Brain microvascular endothelial cell (primary cell): ENCODE measurements at regions not wholly inside any gene's neighbourhood (a gene's known extent, or its start where the extent isn't known, plus 50 kb on each side); places are given as distances from the start of the nearest gene placed in this dataset.

ENCODE experiments used
- DNase-seq: peaks from one replicate; pipeline ENCODE4 v3.0.0-alpha.2; 2020
- H3K27ac ChIP-seq: fragments of 250-450 bp; sonication (Bioruptor Pico); 2 replicates; pipeline ENCODE4 v1.5.1; 2020; ENCODE audit warnings: mild to moderate bottlenecking, moderate library complexity
- H3K27me3 ChIP-seq: fragments of 250-450 bp; sonication (Bioruptor Pico); replicated peaks from 2 replicates; pipeline ENCODE4 v1.5.1; 2020; ENCODE audit warnings: mild to moderate bottlenecking
- H3K36me3 ChIP-seq: fragments of 250-450 bp; sonication (Bioruptor Pico); replicated peaks from 2 replicates; pipeline ENCODE4 v1.5.1; 2020; ENCODE audit warnings: mild to moderate bottlenecking
- H3K4me3 ChIP-seq: 2 replicates; pipeline ENCODE4 v1.5.1; 2011; ENCODE audit warnings: low read depth, mild to moderate bottlenecking, control low read depth, low read length, moderate library complexity
- CTCF ChIP-seq: IDR thresholded peaks from 2 replicates; pipeline ENCODE4 v1.5.1; 2011; ENCODE audit warnings: low read depth, mild to moderate bottlenecking, moderate library complexity, low read length, control low read depth, inconsistent platforms; ENCODE audit errors: missing control alignments
- in situ Hi-C: cut with HindIII; loops from 2 replicates; pipeline ENCODE4 v1.10.0; 2017; ENCODE audit warnings: low sequenced_read_pairs, low pct_ligation_motif_present

- Histone ChIP-seq H3K36me3 (no peaks in the 10 kb centered on the region), H3K27me3 (no peaks in the 10 kb centered on the region), H3K27ac (no peak overlapping the region), H3K4me3 (no peak overlapping the region)
- TF ChIP-seq CTCF = no peak
- in situ Hi-C loops = no loop called here
- DNase-seq = no peak
These were observed 477.2 kb upstream of the CFAP20DC start for GRCh38 chr3:59526999-59527398.

GRCh38 chr3:59522550-59522949 lies 472.7 kb upstream of the CFAP20DC start:
- Histone ChIP-seq H3K27ac (no peak overlapping the region), H3K4me3 (no peak overlapping the region), H3K27me3 (no peaks in the 10 kb centered on the region), H3K36me3 (no peaks in the 10 kb centered on the region)
- no peak for DNase-seq
- TF ChIP-seq CTCF = no peak
- in situ Hi-C loops = no loop called here

GRCh38 chr3:59519094-59519493 lies 469.3 kb upstream of the CFAP20DC start:
- Histone ChIP-seq H3K27me3 (no peaks in the 10 kb centered on the region), H3K4me3 (no peak overlapping the region), H3K27ac (no peak overlapping the region), H3K36me3 (no peaks in the 10 kb centered on the region)
- in situ Hi-C loops = no loop called here
- DNase-seq = no peak
- no peak for TF ChIP-seq CTCF

- no peak for TF ChIP-seq CTCF
- in situ Hi-C loops = no loop called here
- Histone ChIP-seq H3K36me3 (no peaks in the 10 kb centered on the region), H3K4me3 (no peak overlapping the region), H3K27ac (no peak overlapping the region), H3K27me3 (no peaks in the 10 kb centered on the region)
- DNase-seq = no peak
These were observed 468.6 kb upstream of the CFAP20DC start for GRCh38 chr3:59518283-59519055.

GRCh38 chr3:59517388-59517787 lies 467.6 kb upstream of the CFAP20DC start:
- no peak for DNase-seq
- no peak overlapping the region for H3K27ac ChIP-seq
- in situ Hi-C loops = no loop called here

More at GRCh38 chr3:59517388-59517787, 467.6 kb upstream of the CFAP20DC start:
- TF ChIP-seq CTCF = no peak
- Histone ChIP-seq H3K36me3 (no peaks in the 10 kb centered on the region), H3K27me3 (no peaks in the 10 kb centered on the region), H3K4me3 (no peak overlapping the region)
